PC-3 (cell line): ENCODE measurements at regions not wholly inside any gene's neighbourhood (a gene's known extent, or its start where the extent isn't known, plus 50 kb on each side); places are given as distances from the start of the nearest gene placed in this dataset.

ENCODE experiments used
- ATAC-seq: fragments of 200-7000 bp; cut with Tn5 transposase; 2 replicates; pipeline ENCODE4 v1.9.1; 2020; ENCODE audit warnings: mild to moderate bottlenecking, moderate library complexity
- BruUV-seq: library from RNA; stranded (reverse); fragments of 400-500 nt; replicated peaks from 2 replicates; lab custom pipeline; 2021; lab: Mats Ljungman, UMichigan
- CTCF ChIA-PET: fragments of 300-600 bp; sonication (Branson Sonifier 250); formaldehyde crosslinking; loops from one replicate; lab custom pipeline; 2022; ENCODE audit warnings: antibody characterized with exemption; lab: Charles Lee
- POLR2A ChIA-PET: fragments of 300-600 bp; sonication (Branson Sonifier 250); formaldehyde crosslinking; loops from one replicate; lab custom pipeline; 2022; ENCODE audit warnings: antibody characterized with exemption; ENCODE audit not compliant: unreplicated experiment; lab: Charles Lee
- DNase-seq: peaks from one replicate; pipeline ENCODE4 v3.0.0-alpha.2; 2015
- H2AFZ ChIP-seq: fragments of 300-600 bp; sonication (generic); 2 replicates; pipeline ENCODE4 v1.6.0; 2016; ENCODE audit warnings: antibody characterized with exemption, low read length
- H3F3A ChIP-seq: fragments of 300-600 bp; sonication (generic); one replicate; pipeline ENCODE4 v1.6.0; 2017; ENCODE audit warnings: antibody characterized with exemption, low read length, control low read depth, mild to moderate bottlenecking; ENCODE audit not compliant: unreplicated experiment
- H3K27ac ChIP-seq: fragments of 300-600 bp; sonication (generic); 2 replicates; pipeline ENCODE4 v1.5.1; 2016; ENCODE audit warnings: mild to moderate bottlenecking, low read length
- H3K27me3 ChIP-seq: fragments of 300-600 bp; sonication (generic); 2 replicates; pipeline ENCODE4 v1.6.1; 2016; ENCODE audit warnings: low read length, mixed read lengths
- H3K36me3 ChIP-seq: fragments of 300-600 bp; sonication (generic); 2 replicates; pipeline ENCODE4 v1.6.1; 2016; ENCODE audit warnings: low read depth, mixed run types, low read length, mixed read lengths
- H3K4me1 ChIP-seq: fragments of 300-600 bp; sonication (generic); 2 replicates; pipeline ENCODE4 v1.5.1; 2016; ENCODE audit warnings: low read length; ENCODE audit not compliant: insufficient read depth
- H3K4me2 ChIP-seq: fragments of 300-600 bp; sonication (generic); 2 replicates; pipeline ENCODE4 v1.6.0; 2016; ENCODE audit warnings: low read length
- H3K4me3 ChIP-seq: fragments of 300-600 bp; sonication (generic); 2 replicates; pipeline ENCODE4 v1.5.1; 2016; ENCODE audit warnings: mild to moderate bottlenecking, low read length, mixed read lengths
- H3K79me2 ChIP-seq: fragments of 300-600 bp; sonication (generic); 2 replicates; pipeline ENCODE4 v1.6.1; 2017; ENCODE audit warnings: low read length, mixed read lengths
- H3K9ac ChIP-seq: fragments of 300-600 bp; sonication (generic); 2 replicates; pipeline ENCODE4 v1.6.0; 2016; ENCODE audit warnings: mild to moderate bottlenecking, low read length
- H3K9me2 ChIP-seq: fragments of 300-600 bp; sonication (generic); replicated peaks from 2 replicates; pipeline ENCODE4 v1.6.1; 2016; ENCODE audit warnings: mixed run types, low read length, mixed read lengths
- H3K9me3 ChIP-seq: fragments of 300-600 bp; sonication (generic); 2 replicates; pipeline ENCODE4 v1.6.1; 2016; ENCODE audit warnings: low read length, mixed read lengths
- H4K20me1 ChIP-seq: fragments of 300-600 bp; sonication (generic); 2 replicates; pipeline ENCODE4 v1.6.1; 2016; ENCODE audit warnings: low read length, mixed read lengths
- CTCF ChIP-seq: fragments of 300-600 bp; sonication (generic); conservative IDR thresholded peaks from 2 replicates; pipeline ENCODE4 v1.5.1; 2017; ENCODE audit warnings: antibody characterized with exemption, low read depth, mild to moderate bottlenecking, low read length
- EZH2 ChIP-seq: fragments of 300-600 bp; sonication (generic); IDR thresholded peaks from one replicate; pipeline ENCODE4 v1.6.1; 2017; ENCODE audit warnings: antibody characterized with exemption, mild to moderate bottlenecking, low read length; ENCODE audit not compliant: unreplicated experiment
- EZH2phosphoT487 ChIP-seq: fragments of 300-600 bp; sonication (generic); IDR thresholded peaks from 2 replicates; pipeline ENCODE4 v1.6.1; 2018; ENCODE audit warnings: mild to moderate bottlenecking, antibody characterized with exemption, low read length, borderline replicate concordance
- intact Hi-C: fragments of 100-400 bp; cut with micrococcal nuclease; formaldehyde crosslinking; loops from 2 replicates; pipeline ENCODE4 v1.9.0; 2023

DNA sequence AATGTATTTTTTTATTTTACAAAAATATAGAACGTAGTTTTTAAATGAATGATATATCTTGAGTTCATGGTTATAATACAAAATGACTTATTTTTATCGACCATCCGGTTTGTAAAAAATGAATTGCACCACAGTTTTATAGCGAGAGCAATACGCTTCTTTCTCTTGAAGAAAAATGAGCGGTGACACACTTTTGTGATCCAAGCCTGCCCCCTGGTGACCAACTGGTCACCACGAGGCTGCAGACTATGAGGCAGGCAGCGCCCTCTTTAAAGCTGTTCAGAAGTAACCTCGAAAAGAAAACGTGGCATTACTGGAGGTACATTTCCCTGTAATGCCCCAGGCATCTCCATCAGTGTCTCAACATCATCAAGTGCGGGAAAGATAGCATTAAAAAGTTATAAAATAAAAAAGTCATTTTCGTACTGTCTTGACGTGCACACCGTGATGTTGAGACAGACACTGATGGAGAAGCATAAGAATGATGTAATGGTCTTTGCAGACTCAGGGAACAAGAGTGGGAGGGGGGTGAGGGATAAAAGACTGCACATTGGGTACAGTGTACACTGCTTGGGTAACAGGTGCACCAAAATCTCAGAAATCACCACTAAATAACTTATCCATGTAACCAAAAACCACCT, 734.2 kb upstream of the ADAMTS5 start:
- Histone ChIP-seq H3K9me3 (no peaks in the 10 kb centered on the region), H2AFZ (no peak overlapping the region), H3F3A (no peaks in the 10 kb centered on the region), H3K4me3 (no peak overlapping the region), H3K79me2 (no peaks in the 10 kb centered on the region), H3K4me1 (no peaks in the 10 kb centered on the region), H3K9ac (no peak overlapping the region), H3K27me3 (no peaks in the 10 kb centered on the region), H3K4me2 (peak overlapping the region; percentile 31; the same call in 1 of the 2 replicates), H3K36me3 (no peaks in the 10 kb centered on the region), H4K20me1 (no peaks in the 10 kb centered on the region), H3K9me2 (no peaks in the 10 kb centered on the region), H3K27ac (no peak overlapping the region)
- CTCF ChIA-PET: interaction anchor here (0.5 to 2.0 kb wide), 10 partner anchors 58 to 1915 kb away, joined by 3 to 9 read pairs (median 3); no protein-coding TSS in a partner anchor
- intact Hi-C loops: loop anchor here (1.0 to 5.0 kb wide), 7 partner anchors 120 to 1044 kb away; no protein-coding TSS in a partner anchor
- DNase-seq (peak; percentile 87), ATAC-seq (peak; percentile 97)
- BruUV-seq: no TSS peak
- POLR2A ChIA-PET: no interaction called here
- TF ChIP-seq CTCF (peak; percentile 96), EZH2 (no peak)

GRCh38 chr21:27695246-27695645, 728.4 kb upstream of the ADAMTS5 start:
- CTCF ChIA-PET: no interaction called here
- no peak overlapping the region for H3K27ac ChIP-seq

More at GRCh38 chr21:27695246-27695645, 728.4 kb upstream of the ADAMTS5 start:
- intact Hi-C loops: no loop called here
- 0 out of 2 replicates have a peak, but pooled peaks cover 3% of the 10 kb centered on the region for H3K4me1 ChIP-seq
- H3K4me2 ChIP-seq: no peak overlapping the region
- no peak overlapping the region for H2AFZ ChIP-seq
- no peaks in the 10 kb centered on the region for H3K79me2 ChIP-seq
- BruUV-seq: no TSS peak
- DNase-seq (no peak), ATAC-seq (no peak)
- POLR2A ChIA-PET: no interaction called here
- no peaks in the 10 kb centered on the region for H3K36me3 ChIP-seq
- no peaks in the 10 kb centered on the region for H3K9me3 ChIP-seq
- H4K20me1 ChIP-seq: no peaks in the 10 kb centered on the region
- H3K4me3 ChIP-seq: no peak overlapping the region
- TF ChIP-seq CTCF: no peak
- no peak for TF ChIP-seq EZH2
- TF ChIP-seq EZH2phosphoT487: no peak
- no peak overlapping the region for H3K9ac ChIP-seq
- H3F3A ChIP-seq: no peaks in the 10 kb centered on the region
- no peaks in the 10 kb centered on the region for H3K27me3 ChIP-seq
- H3K9me2 ChIP-seq: no peaks in the 10 kb centered on the region
